CD14-positive monocyte (primary cell): ENCODE measurements at regions not wholly inside any gene's neighbourhood (a gene's known extent, or its start where the extent isn't known, plus 50 kb on each side); places are given as distances from the start of the nearest gene placed in this dataset.
"Not testable (repeated sequence)": the region's sequence is repeated elsewhere in the genome, so short reads cannot be mapped to it uniquely, and the experiment has no call there.

Experiments
- DNase-seq, 3 donors: peaks; one replicate each; pipeline ENCODE4 v3.0.0-alpha.2; 2011 to 2022
- H2AFZ ChIP-seq: 2 replicates; pipeline ENCODE4 v1.6.0; 2012; ENCODE audit warnings: mild to moderate bottlenecking, low read depth, low read length, inconsistent platforms; ENCODE audit not compliant: insufficient read depth, poor library complexity, severe bottlenecking
- H3K27ac ChIP-seq, 2 donors: 1 replicate in 1 of 2; 2 replicates in 1 of 2; pipeline ENCODE4 v1.5.1; 2012 to 2013; ENCODE audit warnings: low read length in 2 of 2, control low read depth in 1 of 2, inconsistent platforms in 1 of 2, low read depth in 1 of 2, mild to moderate bottlenecking in 1 of 2
- H3K27me3 ChIP-seq, 2 donors: one replicate each; pipeline versions ENCODE4 v1.6.0 to v1.6.1; 2011 to 2013; ENCODE audit warnings: low read length in 2 of 2; ENCODE audit not compliant: control insufficient read depth in 2 of 2, insufficient read depth in 2 of 2
- H3K36me3 ChIP-seq, 2 donors: replicated peaks in 1 of 2; 1 replicate in 1 of 2; 2 replicates in 1 of 2; pipeline versions ENCODE4 v1.5.1 to v1.6.1; 2012 to 2013; ENCODE audit warnings: low read length in 2 of 2, control low read depth in 1 of 2, inconsistent platforms in 1 of 2, mild to moderate bottlenecking in 1 of 2; ENCODE audit not compliant: insufficient read depth in 2 of 2, control insufficient read depth in 1 of 2
- H3K4me1 ChIP-seq, 2 donors: 1 replicate in 1 of 2; 2 replicates in 1 of 2; pipeline versions ENCODE4 v1.5.1 to v1.6.1; 2012 to 2013; ENCODE audit warnings: low read length in 2 of 2, control low read depth in 1 of 2, inconsistent platforms in 1 of 2, mild to moderate bottlenecking in 1 of 2, moderate library complexity in 1 of 2; ENCODE audit not compliant: insufficient read depth in 2 of 2, control insufficient read depth in 1 of 2
- H3K4me2 ChIP-seq: replicated peaks from 2 replicates; pipeline ENCODE3; 2012; ENCODE audit warnings: low read length, moderate library complexity, mild to moderate bottlenecking; ENCODE audit not compliant: poor library complexity, severe bottlenecking; ENCODE audit errors: extremely low read depth
- H3K4me3 ChIP-seq, 3 experiments: fragments of 200-600 bp in 1 of 3; sonication (generic) in 1 of 3; replicated peaks in 1 of 3; 1 replicate in 2 of 3; 2 replicates in 1 of 3; pipeline ENCODE4 v1.5.1; 2011 to 2013; ENCODE audit warnings: low read length in 3 of 3, mild to moderate bottlenecking in 3 of 3, control low read depth in 2 of 3, low read depth in 2 of 3, inconsistent platforms in 1 of 3, moderate library complexity in 1 of 3
- H3K79me2 ChIP-seq: 2 replicates; pipeline ENCODE4 v1.6.0; 2012; ENCODE audit warnings: mild to moderate bottlenecking, control low read depth, inconsistent platforms, low read length, moderate library complexity; ENCODE audit not compliant: insufficient read depth
- H3K9ac ChIP-seq: 2 replicates; pipeline ENCODE4 v1.6.0; 2017; ENCODE audit warnings: low read length, mild to moderate bottlenecking; ENCODE audit not compliant: insufficient read depth, poor library complexity, severe bottlenecking
- H3K9me3 ChIP-seq, 2 donors: replicated peaks in 1 of 2; 1 replicate in 1 of 2; 2 replicates in 1 of 2; pipeline versions ENCODE4 v1.5.1 to v1.6.1; 2012 to 2013; ENCODE audit warnings: low read length in 2 of 2, control low read depth in 1 of 2; ENCODE audit not compliant: control insufficient read depth in 1 of 2, insufficient read depth in 1 of 2
- H4K20me1 ChIP-seq: 2 replicates; pipeline ENCODE4 v1.6.0; 2012; ENCODE audit warnings: mild to moderate bottlenecking, low read length, control low read depth, moderate library complexity; ENCODE audit not compliant: insufficient read depth
- H3K27ac Mint-ChIP-seq, 7 donors: one replicate each; pipeline ENCODE4 v1.8.0; 2020; ENCODE audit warnings: mild to moderate bottlenecking in 7 of 7, mixed read lengths in 7 of 7, moderate library complexity in 6 of 7, inconsistent platforms in 2 of 7
- H3K27me3 Mint-ChIP-seq, 3 donors: one replicate each; pipeline ENCODE4 v1.8.0; 2021 to 2022; ENCODE audit warnings: low read depth in 3 of 3, mild to moderate bottlenecking in 3 of 3, mixed read lengths in 3 of 3, moderate library complexity in 3 of 3, inconsistent platforms in 1 of 3
- H3K36me3 Mint-ChIP-seq, 2 donors: one replicate each; pipeline ENCODE4 v1.8.0; 2020; ENCODE audit warnings: mixed read lengths in 2 of 2, inconsistent platforms in 1 of 2, mild to moderate bottlenecking in 1 of 2
- H3K4me1 Mint-ChIP-seq: one replicate; pipeline ENCODE4 v1.8.0; 2020; ENCODE audit warnings: mild to moderate bottlenecking, mixed read lengths
- H3K4me3 Mint-ChIP-seq, 2 donors: one replicate each; pipeline ENCODE4 v1.8.0; 2020; ENCODE audit warnings: mild to moderate bottlenecking in 2 of 2, mixed read lengths in 2 of 2, moderate library complexity in 1 of 2
- H3K9me3 Mint-ChIP-seq, 7 donors: one replicate each; pipeline ENCODE4 v1.8.0; 2020 to 2022; ENCODE audit warnings: mixed read lengths in 7 of 7, mild to moderate bottlenecking in 6 of 7, moderate library complexity in 6 of 7, inconsistent platforms in 2 of 7
- WGBS: methylation state at CpG from one replicate; pipeline ENCODE4 v1.1.5; 2013; ENCODE audit warnings: missing lambda C conversion rate; ENCODE audit not compliant: insufficient coverage; 5-methylcytosine and 5-hydroxymethylcytosine counted together
- intact Hi-C, 2 donors: fragments of 100-400 bp; cut with micrococcal nuclease; formaldehyde crosslinking; loops; one replicate each; pipeline versions ENCODE4 v1.15.0 to v1.15.1; 2023
- TF ChIP-seq, protein P1 (sequence below): fragments of 200-600 bp; IDR thresholded peaks from one replicate; pipeline ENCODE4 v1.8.0; 2022; ENCODE audit warnings: antibody characterized with exemption, mild to moderate bottlenecking

DNA sequence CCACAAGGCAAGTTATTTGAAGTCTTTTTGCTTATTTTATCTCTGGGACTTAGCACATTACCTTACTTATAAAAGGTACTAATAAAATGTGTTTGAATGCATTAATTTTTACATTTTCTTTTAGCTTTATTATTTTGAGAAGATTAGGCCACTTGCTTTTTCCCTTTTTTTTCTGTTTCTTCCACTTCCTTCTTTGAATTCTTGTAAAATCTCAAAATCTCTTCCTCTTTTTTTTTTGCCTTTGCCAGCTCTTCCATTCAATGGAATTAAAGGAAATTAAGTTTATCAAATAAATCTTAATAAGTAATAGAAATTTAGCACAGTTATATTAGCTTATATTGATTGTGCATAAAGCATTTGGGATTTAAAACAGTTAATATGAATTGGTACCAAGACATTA lies 260.9 kb downstream of the SRGAP2C start:
- no peaks in the 10 kb centered on the region for H3K36me3 ChIP-seq
- H3K4me1 Mint-ChIP-seq: peaks cover 22% of the 10 kb centered on the region
- no peak overlapping the region for H3K4me3 ChIP-seq
- peak overlapping the region in 1 of 2 donors; percentile 7 for H3K4me3 Mint-ChIP-seq
- H3K27ac ChIP-seq: peak overlapping the region in 1 of 2 donors; percentile 57
- no peaks in the 10 kb centered on the region for H3K36me3 Mint-ChIP-seq
- no peaks in the 10 kb centered on the region for H3K27me3 ChIP-seq
- no peaks in the 10 kb centered on the region for H3K9me3 ChIP-seq
- H3K9me3 Mint-ChIP-seq: no peaks in the 10 kb centered on the region
- intact Hi-C loops: no loop called here
- TF ChIP-seq, protein P1, sequence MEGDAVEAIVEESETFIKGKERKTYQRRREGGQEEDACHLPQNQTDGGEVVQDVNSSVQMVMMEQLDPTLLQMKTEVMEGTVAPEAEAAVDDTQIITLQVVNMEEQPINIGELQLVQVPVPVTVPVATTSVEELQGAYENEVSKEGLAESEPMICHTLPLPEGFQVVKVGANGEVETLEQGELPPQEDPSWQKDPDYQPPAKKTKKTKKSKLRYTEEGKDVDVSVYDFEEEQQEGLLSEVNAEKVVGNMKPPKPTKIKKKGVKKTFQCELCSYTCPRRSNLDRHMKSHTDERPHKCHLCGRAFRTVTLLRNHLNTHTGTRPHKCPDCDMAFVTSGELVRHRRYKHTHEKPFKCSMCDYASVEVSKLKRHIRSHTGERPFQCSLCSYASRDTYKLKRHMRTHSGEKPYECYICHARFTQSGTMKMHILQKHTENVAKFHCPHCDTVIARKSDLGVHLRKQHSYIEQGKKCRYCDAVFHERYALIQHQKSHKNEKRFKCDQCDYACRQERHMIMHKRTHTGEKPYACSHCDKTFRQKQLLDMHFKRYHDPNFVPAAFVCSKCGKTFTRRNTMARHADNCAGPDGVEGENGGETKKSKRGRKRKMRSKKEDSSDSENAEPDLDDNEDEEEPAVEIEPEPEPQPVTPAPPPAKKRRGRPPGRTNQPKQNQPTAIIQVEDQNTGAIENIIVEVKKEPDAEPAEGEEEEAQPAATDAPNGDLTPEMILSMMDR: no peak
- peak overlapping the region in 5 of 7 donors; percentile 35 to 66 (median 56) for H3K27ac Mint-ChIP-seq
- no peak overlapping the region for H3K4me2 ChIP-seq
- no peak overlapping the region for H3K9ac ChIP-seq
- H3K27me3 Mint-ChIP-seq: peaks cover 0 to 1% (median 0%) of the 10 kb centered on the region in 3 donors
- H4K20me1 ChIP-seq: no peaks in the 10 kb centered on the region
- H2AFZ ChIP-seq: no peak overlapping the region
- no peaks in the 10 kb centered on the region for H3K79me2 ChIP-seq
- peaks cover 10 to 17% of the 10 kb centered on the region in 2 donors for H3K4me1 ChIP-seq
- peak in 1 of 3 donors; percentile 38 for DNase-seq

DNA sequence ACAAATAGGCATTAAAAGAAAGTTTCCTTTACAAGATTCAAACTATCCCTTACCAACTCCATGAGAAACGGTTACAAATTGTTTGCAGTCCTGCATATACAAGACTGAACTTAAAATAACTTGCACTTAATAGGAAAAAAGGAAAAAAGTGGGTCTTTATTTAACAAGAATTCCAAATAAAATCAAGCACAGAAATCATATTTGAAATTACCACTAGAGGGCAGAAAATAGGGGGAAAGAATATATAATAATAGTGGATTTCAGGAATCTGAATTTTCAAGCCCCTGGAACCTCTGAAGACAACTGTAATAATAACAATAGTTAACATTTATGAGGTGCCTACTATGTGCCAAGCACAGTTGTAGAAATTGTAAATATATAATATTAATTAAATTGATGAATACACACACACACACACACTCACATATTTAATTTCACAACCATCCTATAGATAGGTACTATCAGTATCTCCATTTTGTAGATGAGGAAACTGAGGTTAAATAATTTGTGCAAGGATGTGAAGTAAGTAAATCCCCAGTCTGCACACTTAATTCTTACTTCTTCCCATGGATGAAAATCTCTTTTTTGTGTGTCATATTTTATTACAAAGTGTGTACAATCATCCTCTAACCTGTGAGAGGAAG lies 262.6 kb downstream of the SRGAP2C start:
- no CpG with 5 or more reads among the region's 1 CpG for WGBS
- intact Hi-C loops, H3K27ac Mint-ChIP-seq: not testable (repeated sequence)

DNA sequence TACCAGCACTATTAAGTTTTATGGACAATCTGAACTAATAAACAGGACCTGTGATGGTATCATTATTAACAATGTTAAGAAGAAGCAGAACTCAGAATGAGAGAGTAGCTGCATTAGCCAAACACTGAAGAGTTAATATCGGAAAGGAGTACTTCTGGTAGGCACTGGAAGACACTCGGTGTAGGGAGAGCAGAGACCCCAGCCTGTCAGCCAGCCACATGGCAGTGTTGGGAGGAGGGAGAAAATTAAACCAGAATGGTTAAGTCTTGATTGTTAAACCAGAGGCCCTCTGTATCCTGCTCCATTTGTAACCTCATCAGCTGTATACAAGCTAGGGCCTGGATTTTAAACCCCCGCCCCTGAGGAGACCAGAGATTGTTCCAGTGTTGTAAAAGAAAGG lies 263.3 kb downstream of the SRGAP2C start:
- H3K79me2 ChIP-seq, H3K36me3 ChIP-seq, H3K9me3 Mint-ChIP-seq, H3K27me3 Mint-ChIP-seq, H3K36me3 Mint-ChIP-seq, H3K27ac Mint-ChIP-seq, DNase-seq, H4K20me1 ChIP-seq, H2AFZ ChIP-seq, intact Hi-C loops, H3K4me3 ChIP-seq, H3K9me3 ChIP-seq, H3K9ac ChIP-seq, H3K27ac ChIP-seq, H3K27me3 ChIP-seq, H3K4me3 Mint-ChIP-seq, H3K4me2 ChIP-seq: not testable (repeated sequence)
- H3K4me1 ChIP-seq: peaks cover 10 to 17% of the 10 kb centered on the region in 2 donors
- peaks cover 22% of the 10 kb centered on the region for H3K4me1 Mint-ChIP-seq
- no CpG with 5 or more reads among the region's 3 CpGs for WGBS

More for the DNA sequence above, 262.6 kb downstream of the SRGAP2C start:
- H3K4me2 ChIP-seq, H3K4me3 ChIP-seq, H4K20me1 ChIP-seq, H3K27ac ChIP-seq, H2AFZ ChIP-seq, H3K36me3 ChIP-seq, H3K9ac ChIP-seq, H3K27me3 ChIP-seq, DNase-seq, H3K4me3 Mint-ChIP-seq, H3K27me3 Mint-ChIP-seq, H3K9me3 ChIP-seq, H3K9me3 Mint-ChIP-seq, H3K36me3 Mint-ChIP-seq, H3K79me2 ChIP-seq: not testable (repeated sequence)
- peaks cover 10 to 17% of the 10 kb centered on the region in 2 donors for H3K4me1 ChIP-seq
- peaks cover 22% of the 10 kb centered on the region for H3K4me1 Mint-ChIP-seq
- TF ChIP-seq, protein P1: peak; percentile 67
